ENCODE measurements at regions not wholly inside any gene's neighbourhood (a gene's known extent, or its start where the extent isn't known, plus 50 kb on each side); places are given as distances from the start of the nearest gene placed in this dataset.
A peak's percentile ranks its signal among the peaks of the same experiment; 100 is the strongest.

DNA sequence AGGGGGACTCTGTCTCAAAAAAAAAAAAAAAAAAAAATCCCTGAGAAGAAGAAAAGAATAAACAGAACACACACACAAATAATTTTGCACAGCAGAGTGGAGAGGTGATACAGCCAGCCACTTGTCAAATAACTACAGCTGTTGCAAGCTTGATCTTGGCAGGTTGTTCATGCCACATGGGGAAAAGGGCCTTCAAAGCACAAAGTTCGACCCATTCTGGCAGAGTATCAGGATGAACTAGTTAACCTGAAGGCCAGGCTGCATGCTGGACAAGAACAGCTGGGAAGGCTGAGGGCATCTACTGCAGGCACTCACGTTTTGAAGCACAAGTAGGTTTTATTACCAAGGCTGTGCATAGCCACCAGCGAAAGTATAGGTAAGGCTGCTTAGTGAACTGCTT, 104.1 kb downstream of the KCTD15 start:
- DNase-seq, result no peak

- no peak for DNase-seq
Measured at GRCh38 chr19:33902395-33902794, 105.7 kb downstream of the KCTD15 start.

- DNase-seq, result no peak
Measured at GRCh38 chr19:33902802-33903488, 106.3 kb downstream of the KCTD15 start.

DNA sequence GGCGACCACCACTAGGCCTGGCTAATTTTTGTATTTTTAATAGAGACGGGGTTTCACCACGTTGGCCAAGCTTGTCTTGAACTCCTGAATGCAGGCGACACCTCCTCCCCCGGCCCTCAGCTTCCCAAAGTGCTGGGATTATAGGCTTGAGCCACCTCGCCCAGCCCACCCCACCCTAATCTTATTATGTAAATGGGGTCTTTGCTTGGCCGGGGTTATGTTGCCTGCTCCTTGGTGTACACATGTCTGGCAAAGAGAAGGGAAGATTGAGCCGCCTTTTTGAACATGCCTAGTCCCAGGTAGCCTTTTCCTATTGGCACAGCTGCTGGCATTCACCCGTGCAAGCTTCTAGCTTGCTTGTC, 106.8 kb downstream of the KCTD15 start:
- DNase-seq, result no peak

GRCh38 chr19:33904681-33905080, 108.0 kb downstream of the KCTD15 start:
- no peak for DNase-seq

DNA sequence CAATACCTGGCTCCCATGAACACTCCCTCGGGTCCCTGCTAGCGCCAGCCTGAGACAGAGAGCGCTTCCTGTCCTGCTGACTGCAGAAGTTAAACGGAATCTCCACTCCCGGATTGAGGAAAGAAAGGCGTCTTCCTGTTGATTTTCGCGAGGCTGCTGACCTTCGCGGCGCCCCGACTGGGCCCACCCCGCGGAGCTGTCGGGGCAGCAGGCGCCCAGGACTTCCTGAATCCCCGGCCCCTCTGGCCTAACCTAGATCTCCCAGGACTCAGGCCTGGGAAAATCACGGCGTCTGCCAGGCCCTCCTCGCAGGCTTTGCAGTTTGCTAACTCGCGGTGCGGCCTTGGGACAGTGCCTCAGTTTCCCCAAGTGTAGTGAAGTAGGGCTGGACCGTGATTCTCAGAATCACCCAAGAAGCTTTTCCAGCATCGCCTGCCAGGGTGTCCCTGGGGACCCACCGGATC, 108.8 kb downstream of the KCTD15 start:
- DNase-seq, result no peak

- DNase-seq, result no peak
Measured at GRCh38 chr19:33905937-33906577, 109.4 kb downstream of the KCTD15 start.

DNA sequence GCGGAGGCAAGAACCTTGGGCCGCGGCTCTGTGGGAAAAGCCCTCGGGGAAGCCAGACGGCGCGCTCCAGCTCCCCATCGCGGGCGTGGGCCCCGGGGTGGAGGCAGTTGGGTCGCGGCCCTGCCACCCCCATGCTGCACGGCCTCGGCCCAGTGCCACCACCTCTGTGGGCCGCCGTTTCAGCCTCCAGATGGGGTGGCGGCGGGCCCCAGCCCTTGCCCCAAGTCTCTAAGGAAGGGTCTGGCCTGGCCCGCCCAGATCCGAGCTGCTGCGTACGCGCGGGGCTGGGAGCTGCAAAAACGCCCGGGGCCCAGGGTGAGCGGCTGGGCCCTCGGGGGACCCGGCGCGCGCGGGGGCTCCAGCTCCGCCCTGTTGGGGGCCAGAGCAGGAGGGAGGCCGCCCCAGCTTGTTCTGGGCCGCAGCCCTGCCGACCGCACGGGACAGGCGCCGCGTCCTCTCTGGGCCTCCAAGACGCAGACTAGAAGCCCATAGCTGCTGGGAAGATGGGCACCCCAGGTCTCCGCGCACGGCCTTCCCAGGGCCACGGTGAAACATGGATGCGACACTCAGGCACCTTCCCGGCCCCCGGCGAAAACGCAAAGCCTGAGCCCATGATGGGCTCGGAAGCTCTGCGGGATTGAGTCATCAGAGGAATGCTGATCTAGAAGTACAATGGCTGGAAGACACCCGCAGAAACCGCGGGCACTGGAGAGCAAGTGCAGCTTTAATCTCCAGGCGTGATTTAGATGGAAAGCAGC, 110.1 kb downstream of the KCTD15 start:
- DNase-seq, result peak; percentile 38

- no peak for DNase-seq
Measured at GRCh38 chr19:33910922-33911321, 114.3 kb downstream of the KCTD15 start.

DNA sequence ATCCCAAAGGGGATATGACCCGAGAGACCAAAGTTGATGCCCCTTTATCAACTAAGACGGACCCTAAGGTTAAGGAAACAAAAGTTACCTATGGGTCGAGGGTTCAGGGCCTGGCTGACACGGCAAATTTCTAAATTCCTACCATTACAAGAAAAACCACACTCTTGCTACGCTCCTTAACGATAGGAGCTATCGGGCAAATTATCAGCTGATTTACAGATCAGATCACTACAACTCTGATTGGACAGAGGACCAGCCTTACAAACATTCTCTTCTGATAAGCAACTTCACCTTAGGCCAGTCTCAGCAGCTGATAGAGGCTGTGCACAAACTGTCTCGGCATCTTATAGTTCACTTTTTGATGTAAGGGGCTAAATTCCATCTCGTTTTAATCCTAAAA, 117.9 kb downstream of the KCTD15 start:
- no peak for DNase-seq

- DNase-seq, result no peak
Measured at GRCh38 chr19:33916792-33917191, 120.1 kb downstream of the KCTD15 start.

DNA sequence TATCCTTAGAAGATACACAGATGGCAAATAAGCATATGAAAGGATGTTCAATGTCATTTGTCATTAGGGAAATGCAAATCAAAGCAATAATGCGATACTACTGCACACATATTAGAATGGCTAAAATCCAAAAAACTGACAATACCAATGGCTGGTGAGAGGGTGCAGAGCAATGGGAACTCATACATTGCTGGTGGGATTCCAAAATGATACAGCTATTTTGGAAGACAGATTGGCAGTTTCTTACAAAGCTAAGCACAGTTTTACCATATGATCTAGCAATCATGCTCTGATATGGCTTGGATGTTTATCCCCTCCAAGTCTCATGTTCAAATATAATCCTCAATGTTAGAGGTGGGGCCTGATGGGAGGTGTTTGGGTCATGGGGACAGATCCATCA, 122.6 kb downstream of the KCTD15 start:
- DNase-seq, result no peak

DNA sequence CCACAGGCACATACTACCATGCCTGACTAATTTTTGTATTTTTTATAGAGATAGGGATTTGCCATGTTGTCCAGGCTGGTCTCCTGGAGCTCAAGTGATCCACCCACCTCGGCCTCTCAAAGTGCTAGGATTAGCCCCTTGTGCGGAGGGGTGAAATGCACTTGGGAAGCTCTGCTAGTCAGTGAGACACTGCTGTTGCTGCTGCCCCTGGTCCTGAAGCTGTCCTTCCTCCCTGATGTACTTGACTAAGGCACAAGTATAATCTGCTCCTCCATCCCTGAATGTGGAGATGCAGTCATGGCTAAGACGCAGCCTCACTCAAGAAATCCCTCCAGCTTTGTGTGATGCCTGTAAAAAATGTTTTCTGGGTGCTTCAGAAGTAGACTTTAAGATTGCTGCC, 124.5 kb downstream of the KCTD15 start:
- no peak for DNase-seq

GRCh38 chr19:33926306-33926705, 129.6 kb downstream of the KCTD15 start:
- DNase-seq, result no peak

DNA sequence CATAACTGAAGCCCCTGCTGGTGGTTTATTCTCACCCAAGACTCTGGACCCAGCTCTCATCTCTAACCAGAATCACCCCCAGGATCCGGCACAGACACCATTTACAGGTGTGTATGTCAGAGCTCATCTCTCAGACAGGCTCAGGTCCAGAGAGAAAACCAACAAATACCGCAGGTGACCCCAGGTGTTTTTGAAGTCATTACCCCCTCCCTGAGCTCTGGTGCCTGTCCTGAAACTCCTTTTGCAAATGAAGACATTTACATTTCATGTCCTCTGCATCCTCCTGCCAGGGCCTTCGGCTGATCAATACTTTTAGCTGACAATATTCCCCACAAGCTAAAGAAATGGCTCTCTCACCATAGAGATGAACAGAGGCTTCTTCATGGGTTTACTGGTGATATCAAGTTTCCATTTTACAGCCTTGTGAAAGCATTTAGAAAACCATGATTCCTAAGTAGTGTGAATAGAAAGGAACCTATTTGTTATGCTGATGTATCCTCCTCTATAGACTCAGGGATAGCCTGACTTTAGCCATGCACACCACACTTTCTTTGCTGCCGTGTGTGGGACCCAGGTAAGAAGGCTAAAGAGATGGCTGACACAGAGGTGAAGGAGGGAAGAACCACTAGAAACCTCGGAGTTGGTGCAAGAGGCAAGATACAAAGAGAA, 131.3 kb downstream of the KCTD15 start:
- DNase-seq, result no peak

DNA sequence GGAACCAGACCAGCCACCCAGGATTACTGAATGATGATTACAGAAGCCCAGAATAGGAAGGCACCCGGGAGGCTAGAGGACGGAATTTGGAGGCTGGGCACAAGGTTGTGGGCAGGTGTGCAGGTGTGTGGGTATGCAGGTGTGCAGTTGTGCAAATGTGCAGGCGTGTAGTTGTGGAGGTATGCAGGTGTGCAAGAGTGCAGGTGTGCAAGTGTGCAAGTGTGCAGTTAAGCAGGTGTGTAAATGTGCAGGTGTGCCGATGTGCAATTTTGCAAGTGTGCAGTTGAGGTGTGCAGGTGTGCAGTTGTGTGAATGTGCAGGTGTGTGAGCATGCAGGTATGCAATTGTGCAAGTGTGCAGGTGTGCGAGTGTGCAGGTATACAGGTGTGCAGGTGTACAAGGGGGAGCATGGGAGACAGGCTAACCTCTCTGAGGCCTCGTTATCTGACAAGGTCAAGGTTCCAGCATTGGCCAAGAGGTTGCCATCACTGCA, 131.8 kb downstream of the KCTD15 start:
- DNase-seq, result no peak

DNA sequence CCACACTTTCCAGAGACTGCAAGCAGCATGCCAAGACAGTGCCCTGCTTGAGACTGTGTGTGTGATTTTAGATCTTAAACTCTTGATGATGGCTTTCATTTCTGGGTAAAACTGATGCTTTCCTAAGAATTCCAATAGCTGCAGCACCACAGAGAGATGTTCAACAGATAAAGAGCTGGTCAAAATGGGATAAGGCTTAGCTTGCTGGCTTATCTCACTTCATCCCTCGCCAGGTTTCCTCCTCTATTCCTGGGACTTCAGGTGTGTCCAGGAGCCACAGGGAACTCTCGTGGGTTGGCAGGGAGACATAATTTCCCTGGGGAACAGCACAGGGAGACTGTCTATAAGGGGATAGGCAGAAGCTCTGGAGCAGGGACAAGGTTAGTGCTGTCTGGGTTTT, 137.3 kb downstream of the KCTD15 start:
- DNase-seq, result no peak

GRCh38 chr19:33938821-33939220, 142.2 kb downstream of the KCTD15 start:
- DNase-seq, result no peak

DNA sequence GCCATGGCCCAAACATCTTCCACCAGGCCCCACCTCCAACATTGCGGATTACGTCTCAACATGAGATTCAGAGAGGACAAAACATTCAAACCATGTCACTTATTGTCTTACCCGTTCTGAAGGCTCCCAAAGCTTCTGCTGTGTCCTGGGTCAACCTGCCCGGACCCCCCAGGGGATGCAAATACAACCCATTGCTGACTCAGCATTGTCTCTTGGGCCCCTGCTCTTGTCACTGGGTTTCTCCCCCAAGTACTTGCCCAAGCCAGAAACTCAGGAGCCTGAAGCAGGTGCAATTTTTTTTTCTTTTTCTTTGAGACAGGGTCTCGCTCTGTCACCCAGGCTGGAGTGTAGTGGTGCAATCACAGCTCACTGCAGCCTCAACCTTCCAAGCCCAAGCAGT, 144.5 kb downstream of the KCTD15 start:
- no peak for DNase-seq

DNA sequence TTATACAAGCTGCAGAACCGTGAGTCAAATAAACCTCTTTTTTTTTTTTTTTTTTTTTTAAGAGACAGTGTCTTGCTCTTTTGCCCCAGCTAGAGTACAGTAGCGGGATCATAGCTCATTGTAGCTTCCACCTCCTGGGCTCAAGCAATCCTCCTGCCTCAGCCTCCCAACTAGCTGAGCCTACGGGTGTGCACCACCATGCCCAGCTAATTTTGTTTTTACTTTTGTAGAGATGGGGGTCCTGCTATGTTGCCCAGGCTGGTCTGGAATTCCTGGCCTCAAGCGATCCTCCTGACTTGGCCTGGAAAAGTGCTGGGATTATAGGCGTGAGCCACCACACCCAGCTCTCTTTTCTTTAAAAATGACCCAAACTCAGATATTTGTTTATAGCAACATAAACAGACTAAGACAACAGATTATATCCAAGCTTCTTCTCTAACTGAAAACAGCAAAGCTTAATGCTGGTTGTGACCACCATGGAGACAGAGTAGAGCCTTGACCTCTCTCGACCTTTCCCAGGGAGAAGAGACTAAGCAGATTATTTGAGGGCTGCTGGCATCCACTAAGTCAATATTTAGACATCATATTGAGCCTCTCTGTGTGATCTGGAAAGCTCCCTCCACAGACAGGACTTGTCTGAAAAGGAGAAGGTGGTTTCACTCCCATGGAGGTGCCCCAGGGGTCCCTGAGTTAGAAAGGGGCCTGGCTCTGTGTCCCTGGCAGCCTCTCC, 150.0 kb downstream of the KCTD15 start:
- DNase-seq, result no peak

GRCh38 chr19:33947265-33947964, 150.7 kb downstream of the KCTD15 start:
- no peak for DNase-seq
